ENCODE measurements at regions not wholly inside any gene's neighbourhood (a gene's known extent, or its start where the extent isn't known, plus 50 kb on each side); places are given as distances from the start of the nearest gene placed in this dataset.

GRCh38 chr3:5840056-5840455 is 652.5 kb downstream of the EDEM1 start:
- TF ChIP-seq CTCF (IDR thresholded peaks at IDR 0.05; ENCODE audit: low read length) = no peak
- no peak for TF ChIP-seq EZH2phosphoT487 (IDR thresholded peaks at IDR 0.05; ENCODE audit: low read length)
- no peak for TF ChIP-seq EZH2 (optimal IDR thresholded peaks at IDR 0.05; ENCODE audit: low read depth, low read length)
